Caco-2 (cell line): ENCODE measurements at regions not wholly inside any gene's neighbourhood (a gene's known extent, or its start where the extent isn't known, plus 50 kb on each side); places are given as distances from the start of the nearest gene placed in this dataset.

Source experiments
- BruUV-seq: library from RNA; stranded (reverse); fragments of 400-500 nt; replicated peaks from 2 replicates; lab custom pipeline; 2021; lab: Mats Ljungman, UMichigan
- CTCF ChIA-PET: fragments of 300-600 bp; sonication (Branson Sonifier 250); formaldehyde crosslinking; loops from one replicate; lab custom pipeline; 2022; ENCODE audit warnings: antibody characterized with exemption; lab: Charles Lee
- POLR2A ChIA-PET: fragments of 300-600 bp; sonication (Branson Sonifier 250); formaldehyde crosslinking; loops from one replicate; lab custom pipeline; 2022; ENCODE audit warnings: antibody characterized with exemption; lab: Charles Lee
- DNase-seq, 2 experiments: peaks; one replicate each; pipeline versions ENCODE4 v3.0.0 to v3.0.0-alpha.2; 2020 to 2022
- H3K27me3 ChIP-seq: replicated peaks from 2 replicates; pipeline ENCODE4 v1.6.0; 2011; ENCODE audit warnings: low read length; ENCODE audit not compliant: control insufficient read depth, insufficient read depth
- H3K36me3 ChIP-seq: 2 replicates; pipeline ENCODE4 v1.5.1; 2011; ENCODE audit warnings: low read length; ENCODE audit not compliant: control insufficient read depth, insufficient read depth
- H3K4me1 ChIP-seq: fragments of 250-450 bp; sonication (Bioruptor Pico); 2 replicates; pipeline ENCODE4 v1.5.1; 2020; ENCODE audit warnings: mild to moderate bottlenecking
- H3K4me3 ChIP-seq: 2 replicates; pipeline ENCODE4 v1.5.1; 2011; ENCODE audit warnings: low read depth, mild to moderate bottlenecking, control low read depth, low read length
- H3K9me3 ChIP-seq: fragments of 250-450 bp; sonication (Bioruptor Pico); 2 replicates; pipeline ENCODE4 v1.5.1; 2020; ENCODE audit warnings: mild to moderate bottlenecking, moderate library complexity
- H3K27ac Mint-ChIP-seq: one replicate; pipeline ENCODE4 v1.8.0; 2022; ENCODE audit warnings: mixed read lengths; ENCODE audit not compliant: unreplicated experiment
- H3K27me3 Mint-ChIP-seq: one replicate; pipeline ENCODE4 v1.8.0; 2022; ENCODE audit warnings: mixed read lengths; ENCODE audit not compliant: insufficient read depth, unreplicated experiment
- H3K36me3 Mint-ChIP-seq: one replicate; pipeline ENCODE4 v1.8.0; 2022; ENCODE audit warnings: mild to moderate bottlenecking, mixed read lengths; ENCODE audit not compliant: insufficient read depth, unreplicated experiment
- H3K4me1 Mint-ChIP-seq: one replicate; pipeline ENCODE4 v1.8.0; 2022; ENCODE audit warnings: low read depth, mixed read lengths; ENCODE audit not compliant: unreplicated experiment
- H3K4me3 Mint-ChIP-seq: one replicate; pipeline ENCODE4 v1.8.0; 2022; ENCODE audit warnings: mild to moderate bottlenecking, moderate library complexity, mixed read lengths; ENCODE audit not compliant: unreplicated experiment
- H3K9me3 Mint-ChIP-seq: one replicate; pipeline ENCODE4 v1.8.0; 2022; ENCODE audit warnings: mixed read lengths; ENCODE audit not compliant: unreplicated experiment
- CTCF ChIP-seq, 2 experiments: fragments of 200-600 bp in 1 of 2; IDR thresholded peaks; 1 replicate in 1 of 2; 2 replicates in 1 of 2; pipeline versions ENCODE4 v1.5.1 to v1.8.0; 2011 to 2022; ENCODE audit warnings: antibody characterized with exemption in 1 of 2, control low read depth in 1 of 2, inconsistent platforms in 1 of 2, low read depth in 1 of 2, low read length in 1 of 2, mild to moderate bottlenecking in 1 of 2, moderate library complexity in 1 of 2; ENCODE audit not compliant: insufficient read depth in 1 of 2, severe bottlenecking in 1 of 2, unreplicated experiment in 1 of 2
- intact Hi-C: fragments of 100-400 bp; cut with micrococcal nuclease; formaldehyde crosslinking; loops from one replicate; pipeline ENCODE4 v1.10.0; 2022; ENCODE audit not compliant: unreplicated experiment

- Histone ChIP-seq H3K4me1 (no peaks in the 10 kb centered on the region), H3K4me3 (no peak overlapping the region), H3K36me3 (no peaks in the 10 kb centered on the region), H3K9me3 (no peaks in the 10 kb centered on the region), H3K27me3 (no peaks in the 10 kb centered on the region)
- H3K27ac Mint-ChIP-seq: no peak overlapping the region
- no peak for TF ChIP-seq CTCF (IDR thresholded peaks at IDR 0.05; ENCODE audit: insufficient read depth in 1 of 2, low read depth in 1 of 2, low read length in 1 of 2, severe bottlenecking in 1 of 2, unreplicated experiment in 1 of 2)
- no peaks in the 10 kb centered on the region for H3K4me1 Mint-ChIP-seq
- intact Hi-C loops: no loop called here
- no peak overlapping the region for H3K4me3 Mint-ChIP-seq
- DNase-seq: no peak
- peaks cover 8% of the 10 kb centered on the region for H3K27me3 Mint-ChIP-seq
- no peaks in the 10 kb centered on the region for H3K36me3 Mint-ChIP-seq
- BruUV-seq: no TSS peak
- H3K9me3 Mint-ChIP-seq: no peaks in the 10 kb centered on the region
- ChIA-PET POLR2A (no interaction called here), CTCF (no interaction called here)
Measured at GRCh38 chr7:8982338-8982992, 549.1 kb downstream of the NXPH1 start.

- CTCF ChIA-PET: no interaction called here
- intact Hi-C loops: no loop called here
Measured at GRCh38 chr7:8985255-8985654, 551.8 kb downstream of the NXPH1 start.

GRCh38 chr7:8988267-8988666 is 554.9 kb downstream of the NXPH1 start:
- Histone ChIP-seq H3K4me3 (no peak overlapping the region), H3K36me3 (no peaks in the 10 kb centered on the region), H3K9me3 (no peaks in the 10 kb centered on the region), H3K27me3 (no peaks in the 10 kb centered on the region), H3K4me1 (no peaks in the 10 kb centered on the region)
- CTCF ChIA-PET: no interaction called here
- POLR2A ChIA-PET: no interaction called here
- Mint-ChIP-seq H3K27ac (no peak overlapping the region), H3K4me3 (no peak overlapping the region), H3K9me3 (no peaks in the 10 kb centered on the region), H3K27me3 (peaks cover 5% of the 10 kb centered on the region), H3K4me1 (no peaks in the 10 kb centered on the region), H3K36me3 (no peaks in the 10 kb centered on the region)
- no TSS peak for BruUV-seq
- no peak for TF ChIP-seq CTCF (IDR thresholded peaks at IDR 0.05; ENCODE audit: insufficient read depth in 1 of 2, low read depth in 1 of 2, low read length in 1 of 2, severe bottlenecking in 1 of 2, unreplicated experiment in 1 of 2)
- intact Hi-C loops: no loop called here
- no peak for DNase-seq

More at GRCh38 chr7:8985255-8985654, 551.8 kb downstream of the NXPH1 start:
- Histone ChIP-seq H3K27me3 (no peaks in the 10 kb centered on the region), H3K4me3 (no peak overlapping the region), H3K36me3 (no peaks in the 10 kb centered on the region), H3K4me1 (no peaks in the 10 kb centered on the region), H3K9me3 (no peaks in the 10 kb centered on the region)
- POLR2A ChIA-PET: no interaction called here
- no peak for DNase-seq
- Mint-ChIP-seq H3K27ac (no peak overlapping the region), H3K9me3 (no peaks in the 10 kb centered on the region), H3K4me1 (no peaks in the 10 kb centered on the region), H3K36me3 (no peaks in the 10 kb centered on the region), H3K4me3 (no peak overlapping the region), H3K27me3 (peaks cover 7% of the 10 kb centered on the region)
- TF ChIP-seq CTCF (IDR thresholded peaks at IDR 0.05; ENCODE audit: insufficient read depth in 1 of 2, low read depth in 1 of 2, low read length in 1 of 2, severe bottlenecking in 1 of 2, unreplicated experiment in 1 of 2): no peak
- no TSS peak for BruUV-seq
